ENCODE measurements at regions not wholly inside any gene's neighbourhood (a gene's known extent, or its start where the extent isn't known, plus 50 kb on each side); places are given as distances from the start of the nearest gene placed in this dataset.

GRCh38 chr18:8948471-8949149 is 153.9 kb upstream of the NDUFV2 start:
- no peaks in the 10 kb centered on the region for H3K9me1 ChIP-seq (replicated peaks; ENCODE audit: control insufficient read depth, extremely low read depth, insufficient read depth, low read length)
- ChIA-PET POLR2A (no interaction called here), CTCF (interaction anchor here (1.1 to 2.4 kb wide), 2 partner anchors 10 to 11 kb away, joined by 6 to 8 read pairs; no protein-coding TSS in a partner anchor)
- no peaks in the 10 kb centered on the region for H4K20me1 ChIP-seq (replicated peaks; ENCODE audit: control insufficient read depth, extremely low read depth, insufficient read depth, low read length)
- TF ChIP-seq FOS (IDR thresholded peaks at IDR 0.05; ENCODE audit: borderline replicate concordance, insufficient read depth, low read length) (no peak), GATA2 (IDR thresholded peaks at IDR 0.05; ENCODE audit: insufficient read depth, insufficient read length, low read depth, low read length) (no peak), JUN (IDR thresholded peaks at IDR 0.05; ENCODE audit: borderline replicate concordance, insufficient read depth, insufficient read length, low read depth) (no peak), POLR2A (IDR thresholded peaks at IDR 0.05; ENCODE audit: low read depth, low read length) (no peak), MAX (IDR thresholded peaks at IDR 0.05; ENCODE audit: insufficient read depth, insufficient read length) (no peak), POLR2AphosphoS5 (IDR thresholded peaks at IDR 0.05; ENCODE audit: insufficient read depth, low read depth, low read length) (no peak), MYC (IDR thresholded peaks at IDR 0.05; ENCODE audit: low read depth, low read length) (no peak), CTCF (IDR thresholded peaks at IDR 0.05; ENCODE audit: extremely low read depth in 1 of 2, insufficient read depth in 1 of 2, low read depth in 1 of 2, low read length in 2 of 2) (no peak)
- H3K4me1 ChIP-seq (ENCODE audit: control insufficient read depth, extremely low read depth, insufficient read depth, low read length) = peaks cover 4% of the 10 kb centered on the region
- no peak overlapping the region for H3K4me3 ChIP-seq (replicated peaks in 1 of 3; ENCODE audit: insufficient read depth in 1 of 3, low read depth in 1 of 3, low read length in 3 of 3)
- no peak overlapping the region for H3K4me2 ChIP-seq (ENCODE audit: insufficient read depth, low read length)
- no peak overlapping the region for H3K27ac ChIP-seq (ENCODE audit: insufficient read depth, low read depth, low read length)
- H3K79me2 ChIP-seq (ENCODE audit: control insufficient read depth, insufficient read depth, low read length) = no peaks in the 10 kb centered on the region
- peaks cover 0 to 5% of the 10 kb centered on the region in 2 experiments for H3K27me3 ChIP-seq (ENCODE audit: control insufficient read depth in 2 of 2, insufficient read depth in 2 of 2, low read length in 2 of 2)
- FAIRE-seq (peak; percentile 66), DNase-seq (ENCODE audit: low read depth, low spot score) (no peak)
- H2AFZ ChIP-seq (ENCODE audit: low read depth, low read length) = no peak overlapping the region
- dilution Hi-C loops (cut with MboI; ENCODE audit: extremely low pct_ligation_motif_present, low sequenced_read_pairs) = no loop called here
- intact Hi-C loops (cut with micrococcal nuclease) = no loop called here
- H3K9me3 ChIP-seq (replicated peaks; ENCODE audit: control insufficient read depth, insufficient read depth, low read length) = no peaks in the 10 kb centered on the region
- no TSS peak for BruUV-seq (replicated peaks)
- no peaks in the 10 kb centered on the region for H3K36me3 ChIP-seq (ENCODE audit: control insufficient read depth in 2 of 2, extremely low read depth in 1 of 2, insufficient read depth in 2 of 2, low read length in 2 of 2)
- H3K9ac ChIP-seq (replicated peaks; ENCODE audit: extremely low read depth, insufficient read depth, low read length) = no peak overlapping the region
